Omental fat pad (tissue), 3 donors: ENCODE measurements at regions not wholly inside any gene's neighbourhood (a gene's known extent, or its start where the extent isn't known, plus 50 kb on each side); places are given as distances from the start of the nearest gene placed in this dataset.

Source experiments
- ATAC-seq: fragments of 150-250 bp; one replicate; pipeline ENCODE4 v1.9.1; 2016; ENCODE audit warnings: mild to moderate bottlenecking, moderate library complexity; ENCODE audit not compliant: low FRiP score
- DNase-seq: peaks from one replicate; pipeline ENCODE4 v3.0.0-alpha.2; 2019; ENCODE audit warnings: low spot score
- TF ChIP-seq, protein P1 (sequence below), 3 donors: fragments of 450-650 bp; IDR thresholded peaks; one replicate each; pipeline ENCODE4 v1.5.1; 2016 to 2017; ENCODE audit warnings: antibody characterized with exemption in 3 of 3, mild to moderate bottlenecking in 3 of 3, moderate library complexity in 2 of 3

DNA sequence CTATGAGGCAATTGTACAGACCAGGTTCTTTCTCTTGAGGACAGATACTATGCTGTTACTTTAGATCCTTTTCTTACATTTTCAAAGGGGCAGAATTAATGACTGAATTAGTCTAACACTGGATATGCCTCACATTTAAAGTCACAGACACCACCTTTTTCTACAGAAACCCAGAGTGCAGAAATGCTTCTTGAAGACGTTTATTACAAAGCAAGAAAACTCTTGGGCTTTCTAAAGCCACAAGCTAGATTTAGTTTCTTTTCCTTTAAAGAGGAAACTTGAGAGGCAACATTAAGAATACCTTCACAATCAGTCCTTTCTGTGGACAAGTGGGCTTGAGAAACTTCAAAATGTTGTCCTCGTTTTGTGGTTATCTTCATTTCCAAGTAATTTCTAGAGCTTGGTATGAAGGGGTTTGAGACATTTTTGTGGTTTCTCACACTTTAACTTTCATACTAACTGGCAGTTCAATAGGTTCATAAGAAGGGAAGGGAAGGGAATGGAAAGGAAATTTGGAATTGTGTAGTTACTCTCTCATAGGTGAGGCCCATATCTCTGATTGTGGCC lies 527.4 kb downstream of the RASEF start:
- DNase-seq, result no peak
- no peak for ATAC-seq
- TF ChIP-seq, protein P1, sequence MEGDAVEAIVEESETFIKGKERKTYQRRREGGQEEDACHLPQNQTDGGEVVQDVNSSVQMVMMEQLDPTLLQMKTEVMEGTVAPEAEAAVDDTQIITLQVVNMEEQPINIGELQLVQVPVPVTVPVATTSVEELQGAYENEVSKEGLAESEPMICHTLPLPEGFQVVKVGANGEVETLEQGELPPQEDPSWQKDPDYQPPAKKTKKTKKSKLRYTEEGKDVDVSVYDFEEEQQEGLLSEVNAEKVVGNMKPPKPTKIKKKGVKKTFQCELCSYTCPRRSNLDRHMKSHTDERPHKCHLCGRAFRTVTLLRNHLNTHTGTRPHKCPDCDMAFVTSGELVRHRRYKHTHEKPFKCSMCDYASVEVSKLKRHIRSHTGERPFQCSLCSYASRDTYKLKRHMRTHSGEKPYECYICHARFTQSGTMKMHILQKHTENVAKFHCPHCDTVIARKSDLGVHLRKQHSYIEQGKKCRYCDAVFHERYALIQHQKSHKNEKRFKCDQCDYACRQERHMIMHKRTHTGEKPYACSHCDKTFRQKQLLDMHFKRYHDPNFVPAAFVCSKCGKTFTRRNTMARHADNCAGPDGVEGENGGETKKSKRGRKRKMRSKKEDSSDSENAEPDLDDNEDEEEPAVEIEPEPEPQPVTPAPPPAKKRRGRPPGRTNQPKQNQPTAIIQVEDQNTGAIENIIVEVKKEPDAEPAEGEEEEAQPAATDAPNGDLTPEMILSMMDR (IDR thresholded peaks at IDR 0.05), result no peak

DNA sequence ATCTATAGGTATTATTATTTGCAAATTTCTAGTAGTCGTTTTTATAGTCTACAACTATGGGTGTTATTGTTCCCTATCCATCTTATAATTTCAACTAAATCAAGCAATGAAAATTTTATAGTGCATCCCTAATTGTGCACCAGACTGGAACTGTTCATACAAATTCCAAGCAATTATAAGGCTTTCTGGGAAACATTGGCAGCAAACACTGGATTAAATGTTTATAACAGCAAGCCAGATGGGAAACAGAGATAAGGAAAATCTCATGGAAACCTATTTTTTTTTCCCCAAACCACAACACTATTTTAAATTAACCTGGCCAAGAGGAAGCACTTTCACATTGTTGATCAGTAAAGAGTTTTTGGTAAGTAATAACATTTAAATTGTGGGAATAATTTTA lies 524.3 kb downstream of the RASEF start:
- DNase-seq (no peak), ATAC-seq (no peak)
- TF ChIP-seq, protein P1 (IDR thresholded peaks at IDR 0.05), result no peak

DNA sequence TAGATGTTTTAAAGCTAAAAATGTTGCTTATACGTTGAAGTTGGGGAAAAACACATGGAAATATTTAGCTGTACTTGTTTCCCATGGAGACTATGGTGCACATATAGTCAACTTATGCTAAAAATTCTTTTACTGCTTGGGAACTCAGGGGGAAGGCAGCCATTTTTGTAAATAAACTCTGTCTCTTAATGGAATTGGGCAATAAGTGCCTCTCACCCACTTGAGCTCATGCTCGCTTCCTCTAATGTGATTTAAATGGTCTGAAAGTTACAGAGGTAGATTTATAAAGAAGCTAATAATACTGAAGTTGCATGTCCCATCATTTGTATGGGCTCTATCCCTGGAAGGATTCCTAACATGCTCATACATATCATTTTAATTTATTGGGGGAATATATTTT lies 523.8 kb downstream of the RASEF start:
- DNase-seq (no peak), ATAC-seq (no peak)
- TF ChIP-seq, protein P1 (IDR thresholded peaks at IDR 0.05), result no peak

DNA sequence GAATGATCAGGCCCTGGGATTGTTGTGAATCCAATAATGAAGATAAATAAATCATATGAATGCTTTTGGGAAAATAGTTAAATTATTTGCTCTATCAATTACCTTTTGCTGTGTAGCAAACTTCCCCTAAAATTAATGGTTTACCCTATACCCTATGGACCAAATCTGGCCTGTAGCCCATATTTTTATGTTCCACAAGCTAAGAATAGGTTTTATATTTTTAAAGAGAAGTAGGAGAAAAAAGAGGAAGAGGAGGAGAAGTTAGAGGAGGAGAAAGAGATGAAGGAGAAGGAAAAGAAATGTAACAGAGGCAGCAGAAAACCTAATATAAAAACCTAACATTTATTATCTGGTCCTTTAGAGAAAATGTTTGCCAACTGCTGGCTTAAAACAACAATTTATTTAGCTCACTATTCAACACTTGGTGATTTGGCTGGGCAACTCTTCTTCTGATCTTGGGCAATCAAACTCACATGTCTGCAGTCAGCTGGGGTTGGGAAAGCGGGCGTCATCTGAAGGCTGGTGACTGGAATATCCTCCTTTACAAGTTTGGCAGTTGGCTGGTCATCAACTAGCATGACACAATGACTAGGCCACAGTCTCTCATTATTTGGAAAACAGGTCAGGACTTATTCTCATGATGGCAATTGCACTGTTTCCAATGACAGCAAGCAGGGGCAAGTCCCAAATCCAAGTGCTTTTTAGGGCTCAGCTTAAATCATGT lies 522.9 kb downstream of the RASEF start:
- TF ChIP-seq, protein P1 (IDR thresholded peaks at IDR 0.05), result no peak
- DNase-seq (no peak), ATAC-seq (no peak)

DNA sequence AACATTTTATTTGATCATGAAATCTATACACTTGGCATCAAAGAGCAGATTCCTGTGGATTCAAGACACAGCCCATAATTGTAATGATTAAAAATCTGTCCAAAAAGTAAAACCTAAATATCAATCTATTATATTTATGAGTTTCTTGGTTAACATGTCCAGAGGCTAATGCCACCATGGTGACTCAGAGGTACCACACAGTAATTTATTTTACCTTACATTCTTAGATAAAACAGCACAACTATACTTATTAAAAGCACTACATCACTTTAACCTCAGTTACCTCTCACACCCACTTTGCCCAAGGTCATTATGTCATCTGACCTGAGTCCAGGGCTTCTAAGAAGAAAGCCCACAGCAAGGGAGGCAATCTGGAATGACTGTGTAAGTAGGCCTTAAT lies 519.2 kb downstream of the RASEF start:
- DNase-seq (no peak), ATAC-seq (no peak)

DNA sequence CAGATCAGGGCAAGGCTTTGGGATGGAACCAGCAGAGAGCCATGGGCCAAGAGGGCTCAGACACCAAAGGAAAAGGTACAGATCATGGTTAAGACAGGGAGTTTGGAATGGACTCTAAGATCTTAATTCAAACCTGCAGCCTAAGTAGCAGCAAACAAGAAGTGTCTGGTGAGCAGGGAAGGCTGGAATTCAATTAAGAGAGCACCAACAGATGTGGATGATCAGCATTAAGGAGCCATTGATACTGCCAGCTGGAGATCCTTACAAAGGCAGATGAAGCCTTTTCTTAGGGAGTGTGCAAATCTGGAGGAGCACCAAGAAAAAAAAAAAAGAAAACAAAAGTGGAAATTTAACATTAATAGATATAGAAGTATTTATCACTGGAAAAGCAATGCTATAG lies 516.8 kb downstream of the RASEF start:
- DNase-seq, result no peak
- TF ChIP-seq, protein P1 (IDR thresholded peaks at IDR 0.05), result no peak
- no peak for ATAC-seq

More for the DNA sequence above, 519.2 kb downstream of the RASEF start:
- TF ChIP-seq, protein P1 (IDR thresholded peaks at IDR 0.05), result no peak

DNA sequence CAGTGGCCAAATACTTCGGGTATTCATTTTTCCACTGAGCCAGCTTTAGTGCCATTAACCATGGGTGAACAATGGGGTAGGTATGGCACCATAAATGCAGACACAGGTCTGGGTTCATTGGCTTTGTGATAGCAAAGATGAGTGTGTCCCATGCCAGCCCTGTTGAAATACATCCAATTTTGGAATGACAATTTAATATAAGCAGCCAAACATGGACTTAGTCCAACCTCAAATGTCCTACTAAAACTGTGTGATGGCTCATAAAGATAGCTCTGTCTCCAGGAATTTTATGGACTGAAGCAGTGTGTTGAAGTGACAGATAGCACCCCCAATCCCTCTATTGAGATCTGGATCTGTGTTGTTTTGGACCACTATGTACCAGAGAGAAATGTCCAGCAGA lies 514.9 kb downstream of the RASEF start:
- DNase-seq (no peak), ATAC-seq (no peak)
- TF ChIP-seq, protein P1 (IDR thresholded peaks at IDR 0.05), result no peak
